Activated CD4-positive, alpha-beta T cell treated with anti-CD3 and anti-CD28 coated beads, Interleukin-2, amount 50 U/mL, for 16 hours (primary cell): ENCODE measurements at regions not wholly inside any gene's neighbourhood (a gene's known extent, or its start where the extent isn't known, plus 50 kb on each side); places are given as distances from the start of the nearest gene placed in this dataset.

Experiments
- DNase-seq: peaks from one replicate; pipeline ENCODE4 v3.0.0-alpha.2; 2020

DNA sequence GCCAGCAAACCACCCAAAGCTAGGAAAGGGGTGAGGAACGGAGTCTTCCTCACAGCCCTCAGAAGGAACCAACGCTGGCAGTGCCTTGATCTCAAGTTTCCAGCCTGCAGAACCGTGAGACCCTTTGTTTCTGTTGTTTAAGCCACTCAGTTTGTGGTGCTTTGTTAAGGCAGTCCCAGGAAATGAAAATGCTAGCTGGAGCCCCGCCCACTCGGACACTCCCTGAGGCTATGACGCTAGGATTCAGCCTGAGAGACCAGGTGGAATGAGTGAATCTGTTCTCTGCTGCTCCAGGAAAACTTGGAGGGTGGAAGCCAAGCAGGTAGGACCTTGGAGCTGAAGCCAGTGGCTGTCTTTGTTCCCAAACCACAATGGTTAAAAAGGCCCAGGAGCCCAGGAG lies 196.5 kb upstream of the POU3F1 start:
- no peak for DNase-seq

GRCh38 chr1:38242506-38242905 lies 195.9 kb upstream of the POU3F1 start:
- no peak for DNase-seq

DNA sequence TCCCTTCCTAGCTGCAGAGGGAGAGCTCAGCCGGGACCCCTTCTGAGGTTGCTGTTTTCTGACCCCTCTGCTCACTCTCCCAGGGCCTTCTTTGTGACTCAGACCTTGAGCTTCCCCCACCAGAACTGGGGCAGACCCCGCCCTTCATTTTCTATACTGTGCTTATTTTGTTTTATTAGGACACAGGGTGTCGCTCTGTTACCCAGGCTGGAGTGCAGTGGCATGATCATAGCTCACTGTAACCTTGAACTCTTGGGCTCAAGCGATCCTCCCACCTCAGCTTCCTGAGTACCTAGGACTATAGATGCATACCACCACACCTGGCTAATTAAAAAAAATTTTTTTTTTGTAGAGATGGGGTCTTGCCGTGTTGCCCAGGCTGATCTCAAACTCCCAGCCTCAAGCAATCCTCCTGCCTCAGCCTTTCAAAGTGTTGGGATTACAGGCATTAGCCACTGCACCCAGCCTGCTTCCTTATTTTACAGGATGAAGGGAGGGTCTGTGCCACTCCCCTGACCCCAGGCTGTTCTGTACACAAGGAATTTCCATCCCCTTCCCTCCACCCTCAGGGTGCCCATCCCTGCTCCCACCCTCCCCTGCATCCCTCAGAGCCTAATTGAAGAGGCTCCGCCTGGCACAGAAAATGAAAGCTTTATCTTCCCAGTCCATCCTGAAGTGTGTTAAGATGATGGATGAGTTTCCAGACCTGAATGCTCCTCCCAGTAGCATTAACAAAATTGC lies 195.2 kb upstream of the POU3F1 start:
- DNase-seq: no peak

GRCh38 chr1:38240618-38241017 lies 194.0 kb upstream of the POU3F1 start:
- DNase-seq: no peak

- no peak for DNase-seq
Observed at GRCh38 chr1:38239258-38239835, 192.8 kb upstream of the POU3F1 start.

DNA sequence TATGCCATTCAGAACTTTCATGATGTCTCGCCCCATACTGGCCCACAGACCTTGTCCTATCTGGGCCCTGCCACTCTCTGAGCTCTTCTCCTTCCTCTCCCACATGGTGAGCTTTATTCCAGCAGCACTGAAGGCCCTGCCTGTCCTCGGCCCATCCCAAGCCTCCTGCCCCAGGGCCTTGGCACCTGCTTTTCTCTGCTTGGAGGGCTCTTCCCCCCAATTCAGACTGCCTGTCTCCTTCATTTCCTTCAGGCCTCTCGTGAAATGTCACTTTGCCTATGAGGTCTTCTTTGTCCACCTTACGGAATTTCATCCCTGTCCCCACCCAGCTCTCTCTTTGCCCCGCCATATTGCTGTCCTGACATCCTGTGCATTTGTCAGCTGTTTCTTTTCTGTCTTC lies 191.7 kb upstream of the POU3F1 start:
- no peak for DNase-seq

- DNase-seq: no peak
Observed at GRCh38 chr1:38235705-38236104, 189.1 kb upstream of the POU3F1 start.

GRCh38 chr1:38231941-38232340 lies 185.3 kb upstream of the POU3F1 start:
- no peak for DNase-seq

DNA sequence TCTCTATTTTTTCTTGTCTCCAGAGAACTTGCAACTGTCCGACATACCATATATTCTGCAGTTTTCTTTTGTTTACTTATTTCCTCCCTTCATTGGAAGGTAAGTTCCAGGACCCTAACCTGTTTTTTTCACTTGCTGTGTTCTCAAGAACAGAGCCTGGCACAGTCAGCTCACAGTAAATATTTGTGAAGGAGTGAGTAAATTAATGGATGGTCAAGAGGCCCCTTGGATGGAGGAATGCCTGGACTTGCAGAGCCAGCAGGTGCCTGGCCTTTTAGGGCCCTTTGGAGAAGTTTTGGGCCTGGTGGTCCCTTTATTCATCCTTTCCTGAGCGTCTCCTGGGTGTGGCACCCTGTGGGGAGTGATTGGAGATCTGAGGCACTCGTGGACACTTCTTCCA lies 182.1 kb upstream of the POU3F1 start:
- DNase-seq: no peak

GRCh38 chr1:38225745-38226144 lies 179.2 kb upstream of the POU3F1 start:
- no peak for DNase-seq

GRCh38 chr1:38223391-38223790 lies 176.8 kb upstream of the POU3F1 start:
- no peak for DNase-seq

DNA sequence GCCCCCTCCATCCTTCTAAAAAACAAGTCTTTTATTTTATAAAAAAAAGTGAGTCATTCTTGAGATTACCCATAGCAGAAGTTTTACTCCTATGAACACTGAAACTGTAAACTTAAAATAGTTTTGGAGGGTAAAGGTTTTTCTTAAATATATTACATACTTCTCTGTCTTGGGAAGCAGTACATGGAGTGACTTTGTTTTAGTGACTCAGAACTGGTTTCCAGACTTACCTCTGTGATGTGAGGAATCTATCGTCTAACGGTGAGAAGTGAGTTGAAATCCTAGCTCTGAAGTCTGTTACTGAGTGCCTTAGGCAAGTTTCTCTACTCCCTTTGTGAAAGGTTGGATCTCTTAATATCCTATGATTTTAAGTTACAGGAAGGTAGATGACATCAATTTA lies 176.3 kb upstream of the POU3F1 start:
- DNase-seq: no peak

DNA sequence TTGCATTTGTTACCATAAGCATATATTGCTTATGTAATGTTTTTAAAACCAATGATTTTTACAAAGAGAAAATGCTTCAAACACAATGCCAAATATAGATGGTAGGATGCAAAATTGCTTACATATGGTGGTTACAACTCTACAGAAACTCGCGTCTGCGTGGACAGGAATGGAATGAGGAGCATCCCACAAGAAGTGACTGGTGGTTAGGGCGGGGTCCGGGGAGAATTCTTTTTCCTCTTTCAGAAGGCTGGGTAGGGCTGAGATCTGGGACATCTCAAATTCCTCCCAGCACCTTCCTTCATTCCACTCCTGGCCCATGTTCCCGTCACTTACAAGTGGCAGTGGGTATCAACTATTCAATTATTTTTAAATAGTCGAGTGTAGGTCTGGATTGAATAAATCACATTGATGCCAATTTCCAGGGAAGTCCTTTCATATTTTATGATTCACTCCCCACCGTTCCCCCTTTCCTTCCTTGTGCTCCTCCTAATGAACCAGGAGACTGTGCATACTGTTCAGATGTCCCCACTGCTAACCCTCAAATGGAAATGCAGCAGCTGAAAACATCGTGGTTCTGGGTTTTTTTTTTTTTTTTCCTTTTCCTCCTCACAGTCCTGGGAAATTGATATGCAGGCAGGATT lies 174.5 kb upstream of the POU3F1 start:
- no peak for DNase-seq

DNA sequence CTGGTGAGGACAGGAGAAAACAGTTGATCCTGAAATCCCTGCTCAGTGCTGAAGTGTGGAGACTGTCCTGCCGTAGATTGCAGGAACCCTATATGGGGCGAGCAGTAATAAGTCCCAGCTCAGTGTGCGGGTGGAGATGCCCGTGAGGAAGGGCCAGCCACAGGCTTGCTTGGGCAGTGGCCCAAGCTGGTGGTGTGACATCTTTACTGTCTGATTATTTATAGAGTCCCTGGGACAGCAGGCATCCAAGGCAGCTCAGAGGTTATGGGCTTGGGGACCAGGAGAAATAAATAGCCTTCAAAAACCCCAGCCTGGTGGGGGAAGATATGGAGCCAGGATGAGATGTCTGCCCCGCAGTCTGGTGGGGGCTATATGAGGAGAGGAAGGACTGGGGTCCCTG lies 170.7 kb upstream of the POU3F1 start:
- no peak for DNase-seq

DNA sequence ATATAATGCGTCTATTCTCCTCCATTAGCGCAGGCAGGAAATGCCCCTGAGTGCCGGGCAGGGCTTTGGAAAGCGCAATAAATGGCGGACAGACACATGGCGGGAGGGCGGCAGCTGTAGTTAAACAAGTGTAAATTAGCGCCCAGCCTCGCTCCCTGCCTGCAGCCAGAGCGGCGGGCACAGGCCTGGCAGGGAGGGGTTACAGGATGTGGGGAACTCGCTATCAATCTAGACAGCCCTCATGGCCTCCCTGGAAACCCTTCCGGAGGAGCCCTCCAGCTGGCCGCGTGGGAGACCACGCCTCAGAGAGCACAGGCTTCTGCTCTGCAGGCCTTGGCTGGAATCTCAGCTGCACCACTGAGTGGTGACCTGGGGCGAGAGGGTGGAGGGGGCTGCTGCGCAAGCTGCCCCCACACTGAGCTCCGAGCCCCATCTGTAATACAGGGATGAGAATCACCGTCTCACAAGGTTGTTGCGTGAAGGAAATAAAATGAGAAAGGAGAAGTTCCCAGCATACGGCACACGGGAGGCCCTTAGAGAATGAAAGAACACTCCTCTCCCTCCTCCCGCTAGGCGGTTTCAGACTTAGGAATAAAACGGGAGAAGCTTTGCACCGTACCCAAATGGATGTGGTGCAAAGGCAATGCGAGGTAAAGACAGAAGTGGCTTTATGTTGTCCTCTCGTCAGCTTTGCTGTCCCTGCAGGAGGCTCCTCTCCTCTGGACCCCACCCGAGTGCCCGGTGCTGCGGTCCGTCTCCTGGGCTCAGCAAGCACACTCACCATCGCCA lies 167.2 kb upstream of the POU3F1 start:
- no peak for DNase-seq

DNA sequence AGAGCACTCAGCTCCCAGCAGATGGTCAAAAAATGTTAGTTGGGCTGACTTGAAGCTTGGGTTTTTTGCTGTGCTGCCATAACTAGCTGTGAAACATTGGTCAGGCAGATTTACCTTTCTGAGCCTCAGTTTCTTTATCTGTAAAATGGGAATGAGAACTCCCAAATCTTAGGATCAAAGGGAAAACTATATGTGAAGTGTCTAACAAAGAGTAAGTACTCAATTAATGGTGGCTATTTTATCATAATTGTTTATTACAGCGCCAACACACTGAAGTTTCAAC lies 164.2 kb upstream of the POU3F1 start:
- DNase-seq: no peak

- no peak for DNase-seq
Observed at GRCh38 chr1:38210021-38210894, 163.7 kb upstream of the POU3F1 start.

- no peak for DNase-seq
Observed at GRCh38 chr1:38208716-38209632, 162.4 kb upstream of the POU3F1 start.

DNA sequence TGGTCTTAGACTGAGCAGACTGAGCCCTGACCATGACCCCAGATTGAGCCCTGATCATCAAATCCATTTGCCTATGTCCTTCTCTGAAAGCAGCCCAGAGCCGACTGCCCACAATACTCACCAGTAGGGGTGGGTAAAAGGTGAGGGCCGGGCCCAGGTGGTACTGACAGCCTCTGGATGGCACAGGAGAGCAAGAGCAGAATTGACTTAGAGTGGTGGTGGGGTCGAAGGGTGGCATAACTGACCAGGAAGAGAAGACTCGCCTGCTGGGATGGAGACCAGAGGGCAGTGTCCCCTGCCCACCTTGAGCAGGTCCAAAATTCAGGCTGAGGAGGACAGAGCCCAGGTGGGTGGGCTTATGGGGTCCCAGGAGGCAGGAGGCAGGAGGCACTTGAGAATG lies 161.3 kb upstream of the POU3F1 start:
- DNase-seq: no peak

GRCh38 chr1:38207275-38207674 lies 160.7 kb upstream of the POU3F1 start:
- no peak for DNase-seq

DNA sequence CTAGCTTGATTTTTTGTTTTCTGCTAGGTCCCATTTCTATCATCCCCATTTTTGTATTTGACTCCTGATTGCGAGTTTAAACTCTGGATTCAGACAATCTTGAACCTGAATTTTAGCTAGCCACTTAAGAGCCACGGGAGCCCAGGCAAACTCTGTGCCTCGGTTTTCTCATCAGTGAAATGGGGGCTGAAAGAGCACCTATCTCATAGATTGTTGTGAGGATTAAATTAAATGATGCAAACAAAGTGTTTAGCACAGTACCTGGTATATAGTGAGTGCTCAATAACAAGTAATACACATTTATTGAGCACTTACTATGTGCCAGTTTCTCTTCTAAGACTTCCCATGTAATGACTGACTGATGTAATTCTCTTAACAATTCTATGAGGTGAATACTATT lies 158.1 kb upstream of the POU3F1 start:
- DNase-seq: no peak

DNA sequence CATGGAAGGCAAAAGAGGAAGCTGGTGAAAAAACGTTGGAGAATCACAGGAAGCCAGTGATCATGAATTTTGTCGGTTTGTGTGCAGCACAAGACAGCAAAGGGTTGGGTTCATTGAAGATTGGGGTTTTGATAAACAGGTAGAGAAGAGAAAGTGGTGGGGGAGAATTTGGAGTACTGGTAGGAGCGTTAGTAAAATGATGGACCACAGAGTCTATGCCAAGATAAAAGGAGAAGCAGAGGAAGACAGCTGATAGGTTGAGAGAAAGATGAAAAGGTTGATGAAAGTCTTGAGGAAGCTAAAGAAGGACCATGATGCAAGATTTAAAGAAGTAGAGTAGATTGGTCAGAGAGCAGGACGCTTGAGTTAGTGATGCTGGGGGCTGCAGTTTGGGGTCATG lies 156.8 kb upstream of the POU3F1 start:
- DNase-seq: no peak
